ENCODE measurements at regions not wholly inside any gene's neighbourhood (a gene's known extent, or its start where the extent isn't known, plus 50 kb on each side); places are given as distances from the start of the nearest gene placed in this dataset.

- in situ Hi-C loops (cut with MboI; ENCODE audit: low sequenced_read_pairs) = no loop called here
Observed at GRCh38 chr3:5787861-5788488, 600.5 kb downstream of the EDEM1 start.

- in situ Hi-C loops (cut with MboI; ENCODE audit: low sequenced_read_pairs) = no loop called here
Observed at GRCh38 chr3:5788496-5788895, 601.0 kb downstream of the EDEM1 start.

GRCh38 chr3:5791558-5791957 is 604.1 kb downstream of the EDEM1 start:
- in situ Hi-C loops (cut with MboI; ENCODE audit: low sequenced_read_pairs) = no loop called here

GRCh38 chr3:5796541-5796940 is 609.0 kb downstream of the EDEM1 start:
- in situ Hi-C loops (cut with MboI; ENCODE audit: low sequenced_read_pairs) = no loop called here

GRCh38 chr3:5798809-5799208 is 611.3 kb downstream of the EDEM1 start:
- in situ Hi-C loops (cut with MboI; ENCODE audit: low sequenced_read_pairs) = no loop called here

- in situ Hi-C loops (cut with MboI; ENCODE audit: low sequenced_read_pairs) = no loop called here
Observed at GRCh38 chr3:5799398-5799797, 611.9 kb downstream of the EDEM1 start.

- in situ Hi-C loops (cut with MboI; ENCODE audit: low sequenced_read_pairs) = no loop called here
Observed at GRCh38 chr3:5800965-5801364, 613.5 kb downstream of the EDEM1 start.

GRCh38 chr3:5806192-5806591 is 618.7 kb downstream of the EDEM1 start:
- in situ Hi-C loops (cut with MboI; ENCODE audit: low sequenced_read_pairs) = no loop called here

GRCh38 chr3:5809586-5810246 is 622.2 kb downstream of the EDEM1 start:
- in situ Hi-C loops (cut with MboI; ENCODE audit: low sequenced_read_pairs) = no loop called here

- in situ Hi-C loops (cut with MboI; ENCODE audit: low sequenced_read_pairs) = no loop called here
Observed at GRCh38 chr3:5811016-5811415, 623.5 kb downstream of the EDEM1 start.

- in situ Hi-C loops (cut with MboI; ENCODE audit: low sequenced_read_pairs) = no loop called here
Observed at GRCh38 chr3:5813521-5813920, 626.0 kb downstream of the EDEM1 start.

- in situ Hi-C loops (cut with MboI; ENCODE audit: low sequenced_read_pairs) = no loop called here
Observed at GRCh38 chr3:5822843-5823242, 635.3 kb downstream of the EDEM1 start.

- in situ Hi-C loops (cut with MboI; ENCODE audit: low sequenced_read_pairs) = no loop called here
Observed at GRCh38 chr3:5826467-5826866, 639.0 kb downstream of the EDEM1 start.

- in situ Hi-C loops (cut with MboI; ENCODE audit: low sequenced_read_pairs) = no loop called here
Observed at GRCh38 chr3:5828251-5828650, 640.7 kb downstream of the EDEM1 start.

GRCh38 chr3:5840056-5840455 is 652.5 kb downstream of the EDEM1 start:
- in situ Hi-C loops (cut with MboI; ENCODE audit: low sequenced_read_pairs) = no loop called here

- in situ Hi-C loops (cut with MboI; ENCODE audit: low sequenced_read_pairs) = no loop called here
Observed at GRCh38 chr3:5841599-5841998, 654.1 kb downstream of the EDEM1 start.

GRCh38 chr3:5846261-5846660 is 658.8 kb downstream of the EDEM1 start:
- in situ Hi-C loops (cut with MboI; ENCODE audit: low sequenced_read_pairs) = no loop called here

GRCh38 chr3:5861151-5861550 is 673.6 kb downstream of the EDEM1 start:
- in situ Hi-C loops (cut with MboI; ENCODE audit: low sequenced_read_pairs) = no loop called here

- in situ Hi-C loops (cut with MboI; ENCODE audit: low sequenced_read_pairs) = no loop called here
Observed at GRCh38 chr3:5874931-5875341, 687.4 kb downstream of the EDEM1 start.

- in situ Hi-C loops (cut with MboI; ENCODE audit: low sequenced_read_pairs) = no loop called here
Observed at GRCh38 chr3:5888851-5889250, 701.3 kb downstream of the EDEM1 start.

- in situ Hi-C loops (cut with MboI; ENCODE audit: low sequenced_read_pairs) = no loop called here
Observed at GRCh38 chr3:5889374-5889773, 701.9 kb downstream of the EDEM1 start.

GRCh38 chr3:5891711-5892110 is 704.2 kb downstream of the EDEM1 start:
- in situ Hi-C loops (cut with MboI; ENCODE audit: low sequenced_read_pairs) = no loop called here

- in situ Hi-C loops (cut with MboI; ENCODE audit: low sequenced_read_pairs) = no loop called here
Observed at GRCh38 chr3:5898106-5898505, 710.6 kb downstream of the EDEM1 start.
